HCT116 (cell line): ENCODE measurements at regions not wholly inside any gene's neighbourhood (a gene's known extent, or its start where the extent isn't known, plus 50 kb on each side); places are given as distances from the start of the nearest gene placed in this dataset.

Experiments used
- ATAC-seq: fragments of 200-7000 bp; cut with Tn5 transposase; 2 replicates; pipeline ENCODE4 v1.9.1; 2020; ENCODE audit warnings: mild to moderate bottlenecking, moderate library complexity
- BruUV-seq: library from RNA; stranded (reverse); fragments of 400-500 nt; replicated peaks from 2 replicates; lab custom pipeline; 2021; lab: Mats Ljungman, UMichigan
- CTCF ChIA-PET: fragments of 300-600 bp; sonication (Branson Sonifier 250); formaldehyde crosslinking; loops from one replicate; lab custom pipeline; 2021; ENCODE audit warnings: antibody characterized with exemption; lab: Charles Lee
- POLR2A ChIA-PET: fragments of 300-600, 350-600 bp; sonication (Branson Sonifier 250); formaldehyde crosslinking; loops from one replicate; lab custom pipeline; 2021; ENCODE audit warnings: antibody characterized with exemption; lab: Charles Lee
- RAD21 ChIA-PET, 2 experiments: fragments of 300-600 bp; sonication (Branson Sonifier 250); formaldehyde crosslinking; loops; one replicate each; lab custom pipeline; 2023; ENCODE audit warnings: low total read pairs in 2 of 2; ENCODE audit not compliant: uncharacterized antibody in 2 of 2, unreplicated experiment in 2 of 2, low non-redundant PET in 1 of 2; lab: Charles Lee
- DNase-seq: peaks from one replicate; pipeline ENCODE4 v3.0.0-alpha.2; 2010; ENCODE audit warnings: low read depth, low spot score
- H2AFZ ChIP-seq: fragments of 200-600 bp; shearing (Covaris generic), sonication (generic); 2 replicates; pipeline ENCODE4 v1.6.1; 2017; ENCODE audit warnings: low read depth, mixed run types, mixed read lengths, antibody characterized with exemption, low read length; ENCODE audit not compliant: poor library complexity, severe bottlenecking
- H3K27ac ChIP-seq: 2 replicates; pipeline ENCODE4 v1.5.1; 2012; ENCODE audit warnings: low read depth, low read length
- H3K27me3 ChIP-seq: fragments of 200-600 bp; sonication (generic); 2 replicates; pipeline ENCODE4 v1.6.1; 2016; ENCODE audit warnings: mixed run types, low read length, mixed read lengths; ENCODE audit not compliant: insufficient read depth
- H3K36me3 ChIP-seq, 2 experiments: fragments of 200-500 bp in 1 of 2; fragments of 200-600 bp in 1 of 2; sonication (Bioruptor generic) in 1 of 2; sonication (generic) in 1 of 2; 2 replicates each; pipeline versions ENCODE4 v1.5.1 to v1.6.1; 2014 to 2016; ENCODE audit warnings: low read length in 2 of 2, inconsistent platforms in 1 of 2, mixed read lengths in 1 of 2, mixed run types in 1 of 2; ENCODE audit not compliant: insufficient read depth in 2 of 2, control insufficient read depth in 1 of 2
- H3K4me1 ChIP-seq, 2 experiments: fragments of 200-600 bp in 1 of 2; sonication (generic) in 1 of 2; 2 replicates each; pipeline versions ENCODE4 v1.5.1 to v1.6.1; 2012 to 2017; ENCODE audit warnings: low read length in 2 of 2, inconsistent platforms in 1 of 2, mild to moderate bottlenecking in 1 of 2, mixed read lengths in 1 of 2, mixed run types in 1 of 2, moderate library complexity in 1 of 2; ENCODE audit not compliant: insufficient read depth in 2 of 2, control insufficient read depth in 1 of 2
- H3K4me2 ChIP-seq: fragments of 200-600 bp; sonication (generic); 2 replicates; pipeline ENCODE4 v1.6.1; 2017; ENCODE audit warnings: mixed run types, low read length, mixed read lengths
- H3K4me3 ChIP-seq, 2 experiments: fragments of 200-600 bp in 1 of 2; sonication (generic) in 1 of 2; replicated peaks in 1 of 2; 2 replicates each; pipeline ENCODE4 v1.5.1; 2011 to 2016; ENCODE audit warnings: low read length in 2 of 2, control low read depth in 1 of 2, low read depth in 1 of 2, mild to moderate bottlenecking in 1 of 2, mixed read lengths in 1 of 2, mixed run types in 1 of 2
- H3K79me2 ChIP-seq: fragments of 200-600 bp; sonication (generic); 2 replicates; pipeline ENCODE4 v1.6.1; 2017; ENCODE audit warnings: mild to moderate bottlenecking, mixed run types, low read length, moderate library complexity, mixed read lengths; ENCODE audit not compliant: insufficient read depth
- H3K9ac ChIP-seq: fragments of 200-600 bp; sonication (generic); 2 replicates; pipeline ENCODE4 v1.6.1; 2016; ENCODE audit warnings: low read length, mixed read lengths
- H3K9me2 ChIP-seq: fragments of 200-600 bp; sonication (generic), shearing (Covaris generic); 2 replicates; pipeline ENCODE4 v1.6.1; 2017; ENCODE audit warnings: mixed run types, mild to moderate bottlenecking, moderate library complexity; ENCODE audit not compliant: insufficient read depth
- H3K9me3 ChIP-seq, 2 experiments: fragments of 200-500 bp in 1 of 2; fragments of 200-600 bp in 1 of 2; sonication (Bioruptor generic) in 1 of 2; sonication (generic) in 1 of 2; 2 replicates each; pipeline ENCODE4 v1.6.1; 2014 to 2017; ENCODE audit warnings: low read length in 2 of 2, mixed read lengths in 2 of 2, inconsistent platforms in 1 of 2, low read depth in 1 of 2, mild to moderate bottlenecking in 1 of 2, mixed run types in 1 of 2, moderate library complexity in 1 of 2; ENCODE audit not compliant: control insufficient read depth in 1 of 2, insufficient read depth in 1 of 2
- H4K20me1 ChIP-seq: fragments of 200-600 bp; sonication (generic), shearing (Covaris generic); 2 replicates; pipeline ENCODE4 v1.6.1; 2017; ENCODE audit warnings: mixed run types, mild to moderate bottlenecking, moderate library complexity; ENCODE audit not compliant: insufficient read depth
- ATF3 ChIP-seq: IDR thresholded peaks from 2 replicates; pipeline ENCODE4 v1.6.1; 2012
- CEBPB ChIP-seq: IDR thresholded peaks from 2 replicates; pipeline ENCODE4 v1.6.1; 2012; ENCODE audit warnings: low read depth
- CTCF ChIP-seq, 3 experiments: fragments of 200-600 bp in 1 of 3; sonication (generic) in 1 of 3; IDR thresholded peaks in 2 of 3; conservative IDR thresholded peaks in 1 of 3; 2 replicates each; pipeline ENCODE4 v1.5.1; 2012 to 2017; ENCODE audit warnings: low read depth in 2 of 3, low read length in 2 of 3, antibody characterized with exemption in 1 of 3, borderline replicate concordance in 1 of 3, control low read depth in 1 of 3, mild to moderate bottlenecking in 1 of 3, mixed read lengths in 1 of 3, mixed run types in 1 of 3, moderate library complexity in 1 of 3; ENCODE audit not compliant: insufficient read depth in 1 of 3
- EGR1 ChIP-seq: IDR thresholded peaks from 2 replicates; pipeline ENCODE4 v1.6.1; 2012; ENCODE audit warnings: low read depth
- ELF1 ChIP-seq: IDR thresholded peaks from 2 replicates; pipeline ENCODE4 v1.6.1; 2012; ENCODE audit warnings: low read depth, borderline replicate concordance
- EZH2 ChIP-seq: fragments of 200-600 bp; sonication (generic); IDR thresholded peaks from 2 replicates; pipeline ENCODE4 v1.6.1; 2017; ENCODE audit warnings: antibody characterized with exemption, mixed run types
- EZH2phosphoT487 ChIP-seq: fragments of 200-600 bp; IDR thresholded peaks from 2 replicates; pipeline ENCODE4 v1.6.1; 2018; ENCODE audit warnings: antibody characterized with exemption, borderline replicate concordance
- FOSL1 ChIP-seq: IDR thresholded peaks from 2 replicates; pipeline ENCODE4 v1.6.1; 2012; ENCODE audit warnings: low read depth
- SIN3A ChIP-seq: IDR thresholded peaks from 2 replicates; pipeline ENCODE4 v1.6.1; 2012; ENCODE audit warnings: low read depth
- SP1 ChIP-seq: IDR thresholded peaks from 2 replicates; pipeline ENCODE4 v1.6.1; 2012; ENCODE audit warnings: low read depth
- SRF ChIP-seq: IDR thresholded peaks from 2 replicates; pipeline ENCODE4 v1.6.1; 2012; ENCODE audit warnings: low read depth
- TCF7L2 ChIP-seq: IDR thresholded peaks from 2 replicates; pipeline ENCODE4 v1.7.0; 2011; ENCODE audit warnings: borderline replicate concordance, inconsistent platforms; ENCODE audit not compliant: insufficient read depth, insufficient read length; ENCODE audit errors: extremely low read depth
- YY1 ChIP-seq: IDR thresholded peaks from 2 replicates; pipeline ENCODE4 v1.6.1; 2011; ENCODE audit warnings: low read length, low read depth, moderate library complexity, mild to moderate bottlenecking; ENCODE audit not compliant: insufficient replicate concordance; ENCODE audit errors: extremely low read depth
- ZBTB33 ChIP-seq: IDR thresholded peaks from 2 replicates; pipeline ENCODE4 v1.6.1; 2011; ENCODE audit warnings: mild to moderate bottlenecking, low read length, moderate library complexity; ENCODE audit not compliant: insufficient replicate concordance; ENCODE audit errors: extremely low read depth
- ZNF274 ChIP-seq: fragments of 200-500 bp; sonication (Bioruptor generic); IDR thresholded peaks from 2 replicates; pipeline ENCODE4 v1.6.1; 2014; ENCODE audit warnings: mild to moderate bottlenecking, low read depth, low read length, inconsistent platforms
- intact Hi-C: fragments of 100-400 bp; cut with micrococcal nuclease; formaldehyde crosslinking; loops from 2 replicates; pipeline ENCODE4 v1.10.0; 2022

GRCh38 chr1:168835176-168835575, 106.2 kb upstream of the DPT start:
- no peak overlapping the region for H3K27ac ChIP-seq
- no peak overlapping the region for H2AFZ ChIP-seq
- H4K20me1 ChIP-seq: no peaks in the 10 kb centered on the region
- H3K4me3 ChIP-seq: no peak overlapping the region
- H3K9me3 ChIP-seq: no peaks in the 10 kb centered on the region
- H3K27me3 ChIP-seq: no peaks in the 10 kb centered on the region
- no peaks in the 10 kb centered on the region for H3K79me2 ChIP-seq
- no peaks in the 10 kb centered on the region for H3K36me3 ChIP-seq
- H3K4me2 ChIP-seq: no peak overlapping the region
- BruUV-seq: no TSS peak
- no peaks in the 10 kb centered on the region for H3K4me1 ChIP-seq
- TF ChIP-seq CTCF (IDR thresholded peaks at IDR 0.05 in 2 of 3, conservative IDR thresholded peaks at IDR 0.05 in 1 of 3; ENCODE audit: borderline replicate concordance in 1 of 3, insufficient read depth in 1 of 3, low read depth in 2 of 3, low read length in 2 of 3) (no peak), EZH2phosphoT487 (no peak), ZNF274 (no peak), SRF (no peak), YY1 (no peak), SP1 (no peak), EZH2 (no peak), EGR1 (no peak), ATF3 (no peak), CEBPB (no peak), SIN3A (no peak), ZBTB33 (no peak), FOSL1 (no peak), TCF7L2 (no peak), ELF1 (no peak)
- intact Hi-C loops: no loop called here
- H3K9me2 ChIP-seq: no peaks in the 10 kb centered on the region
- RAD21 ChIA-PET: no interaction called here
- H3K9ac ChIP-seq: no peak overlapping the region
- POLR2A ChIA-PET: no interaction called here
- ATAC-seq (no peak), DNase-seq (no peak)
- CTCF ChIA-PET: no interaction called here
